Lung microvascular endothelial cell (primary cell): ENCODE measurements at regions not wholly inside any gene's neighbourhood (a gene's known extent, or its start where the extent isn't known, plus 50 kb on each side); places are given as distances from the start of the nearest gene placed in this dataset.
"Not testable (repeated sequence)": the region's sequence is repeated elsewhere in the genome, so short reads cannot be mapped to it uniquely, and the experiment has no call there.

Experiments used
- DNase-seq, 2 donors: peaks; one replicate each; pipeline versions ENCODE4 v3.0.0 to v3.0.0-alpha.2; 2010; ENCODE audit warnings: low read depth in 2 of 2

DNA sequence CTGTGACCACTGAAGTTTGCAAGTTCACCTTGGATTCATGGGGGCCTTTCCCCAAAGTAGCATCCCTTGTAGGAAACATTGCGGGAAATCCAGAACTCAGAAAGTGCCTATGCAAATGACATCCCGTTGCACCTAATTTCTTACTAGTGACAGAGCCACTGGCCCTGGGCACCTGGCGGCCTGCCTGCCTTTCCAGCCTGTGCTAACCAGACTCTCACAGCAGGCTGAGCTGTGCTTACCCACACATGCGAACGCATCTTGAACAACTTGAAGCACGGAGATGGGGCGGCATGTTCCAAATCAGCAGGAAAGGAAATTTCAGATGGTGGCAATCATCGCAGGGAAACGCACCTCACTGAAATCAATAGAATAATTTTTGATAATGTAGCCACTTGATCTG, 405.8 kb downstream of the TMEM182 start:
- DNase-seq = no peak

DNA sequence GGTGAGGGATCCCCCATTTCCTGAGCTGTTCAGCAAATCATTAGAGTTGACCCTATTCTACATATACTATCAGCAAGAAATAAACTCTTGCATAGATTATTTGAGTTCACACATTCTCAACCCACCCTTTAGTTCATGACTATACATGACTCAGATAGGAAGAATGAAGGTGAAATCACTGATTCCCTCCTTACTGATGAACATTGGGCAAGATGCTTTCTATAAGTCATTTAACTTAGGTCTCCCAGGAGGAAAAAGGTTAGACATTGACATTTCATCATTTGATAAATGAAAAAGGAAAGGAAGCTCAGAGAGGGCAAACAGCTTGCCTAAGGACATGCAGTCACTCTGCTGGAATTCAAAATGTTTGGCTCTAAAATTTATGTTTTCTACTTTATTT, 408.0 kb downstream of the TMEM182 start:
- no peak for DNase-seq

DNA sequence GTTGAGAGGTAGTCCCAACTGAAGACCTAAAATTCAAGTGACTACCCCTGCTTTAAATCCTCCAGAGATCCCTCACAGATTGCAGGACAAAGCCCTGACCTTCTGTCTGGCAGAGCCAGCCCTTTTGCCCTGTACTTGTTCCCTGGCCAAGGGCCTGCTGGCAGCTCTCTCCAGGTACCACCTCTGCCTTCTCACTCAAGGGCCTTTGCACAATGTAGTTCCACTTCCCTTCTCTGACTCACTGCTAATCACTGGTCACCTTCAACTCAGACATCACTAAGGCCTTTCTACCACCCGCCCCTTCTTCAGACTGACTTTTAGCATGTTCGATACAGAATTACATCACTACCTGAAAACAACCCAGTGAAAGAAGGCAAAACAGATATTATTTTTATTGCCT, 411.0 kb downstream of the TMEM182 start:
- DNase-seq = no peak

DNA sequence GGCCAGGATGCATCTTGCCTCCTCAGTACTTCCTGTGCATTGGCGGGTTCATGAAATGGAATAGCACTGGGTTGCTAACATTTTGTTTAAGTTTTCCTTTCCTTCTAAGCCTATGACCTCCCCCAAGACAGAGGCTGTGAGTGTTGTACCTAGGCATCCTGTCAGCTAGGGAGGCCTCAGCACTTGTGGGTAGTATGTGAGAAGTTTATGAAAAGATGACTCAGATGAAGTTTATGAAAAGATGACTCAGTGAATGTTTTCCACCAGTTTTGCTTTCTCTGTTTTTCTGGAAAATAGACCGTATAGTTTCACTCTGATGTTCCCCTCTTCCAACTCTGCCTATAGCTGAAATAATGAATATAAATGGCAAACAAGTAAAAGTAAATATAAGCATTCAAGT, 412.9 kb downstream of the TMEM182 start:
- no peak for DNase-seq

DNA sequence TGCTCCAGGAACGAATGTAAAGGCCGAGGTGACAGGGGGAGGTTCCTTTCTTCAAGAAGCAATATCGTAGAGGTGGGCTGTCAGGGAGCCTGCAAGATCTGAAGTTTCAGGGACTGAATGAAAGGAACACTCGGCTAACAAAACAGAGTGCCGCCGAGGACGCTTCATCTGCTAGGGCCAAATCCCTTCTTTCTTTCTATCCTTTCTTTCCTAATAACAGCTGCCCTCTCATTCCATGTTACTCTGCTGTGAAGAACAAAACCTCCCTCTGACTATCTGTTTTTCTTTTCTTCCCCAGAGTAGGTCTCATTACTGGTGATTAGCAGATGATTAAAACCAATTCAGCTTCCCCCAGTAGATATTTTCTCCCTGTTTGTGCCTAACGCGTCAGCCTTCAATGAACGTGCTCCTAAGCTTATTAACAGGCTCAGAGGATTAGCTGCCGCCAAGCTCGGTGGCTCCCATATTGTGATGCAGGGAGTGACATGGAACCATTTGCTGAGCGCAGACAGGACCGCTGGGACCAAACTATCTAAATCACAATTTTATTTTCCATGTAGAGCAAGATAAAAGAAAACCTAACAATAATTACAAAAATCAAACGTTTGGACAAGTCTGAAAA, 414.6 kb downstream of the TMEM182 start:
- no peak for DNase-seq

DNA sequence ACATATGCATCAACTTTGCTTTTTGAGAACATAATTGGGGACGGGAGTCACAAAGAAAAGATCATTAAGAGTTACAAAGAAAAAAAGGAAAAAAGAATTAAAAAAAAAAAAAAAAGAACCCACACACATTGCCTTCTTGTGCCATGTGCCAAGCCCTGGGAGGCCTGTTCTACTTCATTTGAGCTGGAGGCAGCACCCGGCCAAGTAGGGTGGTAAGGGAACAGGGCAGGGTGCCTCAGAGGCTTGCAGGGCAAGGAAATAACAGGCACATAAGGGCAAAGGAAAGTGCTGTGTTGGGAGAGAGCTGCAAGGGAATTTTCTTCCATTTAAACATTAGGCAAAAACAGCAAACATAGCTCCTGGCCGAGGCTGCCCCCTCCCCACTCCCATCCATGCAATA, 418.0 kb downstream of the TMEM182 start:
- no peak for DNase-seq

DNA sequence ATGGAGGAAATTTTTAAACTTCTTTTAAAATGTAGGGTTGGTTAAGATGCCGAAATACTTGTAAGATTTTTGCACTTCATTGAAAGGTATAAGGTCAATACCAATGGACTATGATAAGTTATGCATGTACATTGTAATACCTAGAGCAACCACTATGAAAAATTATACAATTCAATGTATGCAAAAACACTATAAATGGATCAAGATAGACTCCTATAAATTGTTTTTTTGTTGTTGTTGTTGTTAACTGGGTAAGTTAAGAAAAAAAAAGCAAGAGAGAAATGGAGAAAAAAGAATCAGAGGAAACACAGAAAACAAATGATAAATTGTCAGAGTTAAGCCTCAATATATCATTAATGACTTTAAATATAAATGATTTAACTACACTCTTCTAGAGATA, 421.2 kb downstream of the TMEM182 start:
- no peak for DNase-seq

DNA sequence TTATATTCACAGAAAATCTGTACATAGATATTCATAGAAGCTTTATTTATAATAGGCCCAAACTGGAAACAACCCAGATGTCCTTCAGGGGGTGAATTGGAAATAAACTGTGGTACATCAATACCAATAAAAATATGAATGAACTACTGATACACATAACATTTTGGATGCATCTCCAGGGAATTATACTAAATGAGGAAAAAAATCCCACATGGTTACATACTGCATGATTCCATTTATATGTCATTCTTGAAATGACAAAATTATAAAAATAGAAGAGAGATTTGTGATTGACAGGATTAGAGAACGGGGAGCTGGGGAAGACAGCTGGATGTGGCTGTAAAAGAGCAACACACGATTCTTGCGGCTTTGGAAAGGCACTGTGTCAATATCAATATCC, 435.0 kb downstream of the TMEM182 start:
- no peak for DNase-seq

DNA sequence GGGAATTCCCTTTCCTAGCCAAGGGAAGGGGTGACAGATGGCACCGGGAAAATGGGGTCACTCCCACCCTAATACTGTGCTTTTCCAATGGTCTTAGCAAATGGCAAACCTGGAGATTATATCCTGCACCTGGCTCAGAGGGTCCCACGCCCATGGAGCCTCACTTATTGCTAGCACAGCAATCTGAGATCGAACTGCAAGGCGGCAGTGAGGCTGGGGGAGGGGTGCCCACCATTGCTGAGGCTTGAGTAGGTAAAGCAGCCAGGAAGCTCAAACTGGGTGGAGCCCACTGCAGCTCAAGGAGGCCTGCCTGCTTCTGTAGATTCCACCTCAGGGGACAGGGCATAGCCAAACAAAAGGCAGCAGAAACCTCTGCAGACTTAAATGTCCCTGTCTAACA, 438.9 kb downstream of the TMEM182 start:
- not testable (repeated sequence) for DNase-seq

DNA sequence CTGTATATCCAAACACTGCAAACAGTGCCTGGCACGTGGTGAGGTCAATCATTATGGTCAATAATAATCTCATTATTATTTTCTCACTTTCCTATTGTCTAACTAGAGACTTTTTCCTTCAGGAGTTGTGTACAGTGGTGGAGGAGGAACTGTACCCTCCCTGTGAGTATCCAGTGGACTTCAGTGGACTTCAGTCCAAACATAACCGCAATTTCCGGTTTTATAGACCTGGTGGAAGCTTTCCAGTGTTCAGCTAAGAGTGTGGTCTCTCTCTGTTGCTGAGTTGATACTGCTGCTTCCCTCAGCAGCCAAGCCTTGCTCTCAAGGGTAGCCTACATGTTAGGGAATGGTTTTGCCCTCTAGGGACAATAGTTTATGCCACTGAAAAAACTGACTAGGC, 447.1 kb downstream of the TMEM182 start:
- DNase-seq = no peak

DNA sequence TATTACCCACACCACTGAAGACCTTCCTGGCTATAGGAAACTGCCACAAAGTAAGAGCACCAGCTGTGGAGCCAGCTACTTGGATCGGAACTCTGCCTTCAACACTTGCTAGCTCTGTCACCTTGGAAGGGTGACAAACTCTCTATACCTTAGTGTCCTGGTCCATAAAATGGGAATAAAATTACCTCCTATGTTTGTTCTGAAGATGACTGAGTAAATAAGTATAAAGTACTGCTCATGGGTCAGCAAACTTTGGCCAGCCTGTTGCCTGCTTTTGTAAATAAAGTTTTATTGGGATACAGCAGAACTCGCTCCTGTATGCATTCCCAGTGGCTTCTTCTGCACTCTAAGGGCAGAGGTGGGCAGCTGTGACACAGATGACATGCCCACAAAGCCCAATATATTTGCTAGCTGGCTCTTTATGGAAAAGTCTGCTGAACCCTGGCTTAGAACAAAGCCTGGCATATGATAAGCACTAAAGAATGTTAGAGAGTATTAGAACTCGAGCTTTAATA, 451.3 kb downstream of the TMEM182 start:
- no peak for DNase-seq

DNA sequence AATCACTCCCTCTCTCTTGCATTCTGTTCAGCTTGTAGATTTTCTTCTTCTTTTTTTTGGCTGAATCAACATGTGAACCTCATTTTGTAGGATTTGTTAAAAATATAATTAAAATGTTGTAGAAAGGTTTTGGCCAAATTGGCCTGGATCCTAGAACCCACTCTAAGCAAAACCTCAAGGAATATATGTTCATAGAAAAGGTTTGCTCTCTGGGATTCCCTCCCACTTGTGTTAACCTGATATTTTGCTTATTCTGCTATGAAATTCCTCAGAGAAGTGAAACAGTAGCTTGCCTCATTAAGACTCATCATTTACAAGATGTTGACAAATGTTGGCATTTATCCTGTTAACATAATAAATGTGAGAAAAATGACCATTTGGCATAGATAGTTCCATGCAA, 456.7 kb downstream of the TMEM182 start:
- DNase-seq = no peak

DNA sequence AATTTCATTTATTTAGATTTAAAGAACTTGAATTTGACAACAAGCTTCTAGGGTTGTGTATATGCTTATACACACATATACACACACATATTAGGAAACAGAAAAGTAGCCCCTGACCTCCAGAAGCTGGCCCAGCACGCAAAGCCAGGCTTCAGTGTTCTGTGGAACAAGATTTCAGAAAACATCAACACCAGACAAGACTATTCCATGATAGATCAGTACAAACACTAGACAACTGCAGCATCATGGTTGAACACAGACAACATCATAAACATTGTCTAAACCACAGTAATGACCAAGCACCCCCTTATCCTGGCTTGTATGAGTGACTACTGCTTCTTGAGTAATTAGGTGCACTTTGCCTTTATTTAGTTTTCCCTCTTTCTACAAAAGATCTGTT, 457.6 kb downstream of the TMEM182 start:
- DNase-seq = no peak

DNA sequence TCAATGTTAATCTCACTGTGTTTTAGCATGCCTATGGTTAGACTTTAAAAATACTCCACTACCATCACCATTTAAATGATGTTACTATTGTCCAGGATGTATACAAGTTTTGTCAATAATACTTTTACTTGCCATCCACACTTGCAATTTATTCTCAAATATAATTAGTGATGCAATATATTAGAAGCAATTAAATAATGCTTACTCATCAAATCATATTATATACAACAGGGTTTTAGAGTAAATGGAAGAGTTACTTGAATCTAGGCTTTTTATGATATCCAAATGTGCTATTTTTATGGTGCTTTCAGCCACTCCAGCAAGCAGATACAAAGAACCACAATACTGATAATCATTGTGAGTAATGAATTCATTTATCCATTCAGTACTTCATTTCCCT, 461.1 kb downstream of the TMEM182 start:
- DNase-seq = no peak

DNA sequence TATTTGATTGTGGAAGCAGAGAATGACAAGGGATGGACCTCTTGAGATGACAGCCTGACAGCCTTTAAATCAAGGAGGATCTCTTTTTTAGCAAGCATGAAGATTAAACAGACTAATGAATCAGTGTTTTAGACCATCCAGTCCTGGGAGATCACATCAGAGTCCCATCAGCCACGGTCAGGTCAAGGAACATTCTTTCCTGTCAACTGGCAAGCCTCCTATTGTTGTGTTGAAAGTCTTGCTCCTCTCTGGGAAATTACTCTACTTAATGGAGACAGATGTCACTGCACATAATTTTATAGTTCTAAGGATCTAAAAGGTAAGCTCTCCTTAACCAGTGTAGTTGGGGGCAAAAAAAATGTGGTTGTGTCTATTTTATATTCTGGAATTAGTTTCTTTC, 469.0 kb downstream of the TMEM182 start:
- no peak for DNase-seq

DNA sequence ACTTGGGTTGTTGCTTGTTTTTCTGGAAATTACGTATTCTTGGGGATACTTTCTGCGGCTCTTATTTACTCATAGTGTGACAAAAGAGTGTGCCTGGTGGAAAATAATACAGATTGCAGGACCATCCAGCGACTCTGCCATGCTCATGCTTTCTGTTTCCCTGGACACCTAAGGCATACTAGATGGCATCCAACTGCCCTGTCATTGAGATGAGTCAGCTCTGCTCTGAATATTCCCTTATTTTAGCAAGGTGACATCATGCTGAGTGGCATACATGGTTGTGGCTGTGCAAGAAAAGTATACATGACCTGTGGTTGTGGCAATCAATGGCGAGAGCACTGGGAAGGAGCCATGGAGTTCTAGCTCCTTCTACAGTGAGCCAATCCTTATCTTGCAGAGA, 471.0 kb downstream of the TMEM182 start:
- DNase-seq = no peak

DNA sequence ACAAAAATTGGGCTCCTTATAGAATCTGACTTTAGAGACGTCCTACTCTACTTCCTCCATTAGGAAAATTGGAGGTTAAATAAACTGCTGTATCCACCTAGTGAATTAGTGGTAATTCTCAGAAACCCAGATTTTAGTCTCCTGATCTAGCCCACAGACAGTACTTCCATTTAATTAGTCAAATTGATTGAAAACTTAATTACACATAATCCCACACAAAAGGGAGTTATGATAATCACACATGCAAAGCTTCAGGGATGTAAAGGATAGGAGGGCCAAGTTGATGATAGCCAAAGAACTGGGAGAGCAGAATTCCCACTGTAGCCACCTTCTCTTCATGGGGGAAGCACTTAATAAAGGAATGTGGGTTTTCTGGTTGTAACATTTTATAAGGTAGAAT, 471.9 kb downstream of the TMEM182 start:
- DNase-seq = no peak

DNA sequence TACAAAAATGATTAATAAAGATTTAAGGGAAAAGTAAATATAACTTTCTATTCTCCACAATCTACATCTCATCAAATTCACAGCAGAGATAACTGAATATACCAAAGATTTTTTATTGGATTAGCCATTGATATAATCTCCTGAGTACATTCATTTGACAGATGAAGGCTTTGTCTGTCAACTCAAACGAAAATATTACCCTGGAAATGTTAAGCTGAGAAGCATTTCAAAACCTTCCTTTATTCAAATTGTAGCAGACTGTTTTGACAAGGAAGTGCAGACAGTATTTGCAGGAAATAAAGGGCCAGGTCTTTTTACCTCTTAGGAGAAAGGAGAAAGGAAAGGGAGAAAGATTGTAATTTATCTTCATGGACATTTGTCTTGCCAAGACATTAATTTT, 473.5 kb downstream of the TMEM182 start:
- DNase-seq = no peak

DNA sequence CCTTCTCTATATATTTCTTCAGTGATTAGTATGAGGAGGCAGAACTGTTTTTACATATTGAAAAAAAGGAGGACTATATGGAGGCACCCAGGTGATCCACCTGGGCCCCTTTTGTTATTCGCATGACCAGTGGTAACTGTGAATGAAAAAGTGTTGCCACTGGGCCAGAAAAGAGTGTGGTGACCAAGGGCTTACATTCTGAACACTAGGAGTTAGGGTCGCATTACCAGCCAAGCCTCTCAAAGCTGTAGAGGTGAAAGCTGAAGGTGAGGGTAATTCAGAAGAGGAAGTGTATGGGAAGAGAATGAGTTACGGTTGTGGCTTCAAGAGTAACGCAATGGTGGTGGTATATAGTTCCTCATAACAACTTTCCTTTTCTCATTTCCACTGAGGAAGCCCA, 487.6 kb downstream of the TMEM182 start:
- DNase-seq = no peak

DNA sequence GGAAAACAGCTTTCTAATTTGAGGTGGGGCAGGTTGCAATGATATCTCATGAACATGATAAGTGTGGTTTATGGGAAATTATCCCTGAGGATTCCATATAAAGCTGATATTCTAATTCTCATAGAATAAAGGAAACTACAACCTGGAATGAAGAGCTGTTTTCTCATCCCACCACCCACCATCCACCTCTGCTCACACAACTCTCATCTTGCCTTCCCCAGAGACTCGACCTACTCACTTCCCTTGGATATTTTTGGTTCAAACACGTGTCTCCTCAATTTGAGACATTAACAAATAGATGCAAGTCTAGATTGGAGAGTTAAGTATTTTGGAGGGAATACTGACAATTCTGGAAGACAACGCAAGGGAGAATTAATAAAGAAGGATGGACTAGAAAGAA, 490.9 kb downstream of the TMEM182 start:
- DNase-seq = no peak

DNA sequence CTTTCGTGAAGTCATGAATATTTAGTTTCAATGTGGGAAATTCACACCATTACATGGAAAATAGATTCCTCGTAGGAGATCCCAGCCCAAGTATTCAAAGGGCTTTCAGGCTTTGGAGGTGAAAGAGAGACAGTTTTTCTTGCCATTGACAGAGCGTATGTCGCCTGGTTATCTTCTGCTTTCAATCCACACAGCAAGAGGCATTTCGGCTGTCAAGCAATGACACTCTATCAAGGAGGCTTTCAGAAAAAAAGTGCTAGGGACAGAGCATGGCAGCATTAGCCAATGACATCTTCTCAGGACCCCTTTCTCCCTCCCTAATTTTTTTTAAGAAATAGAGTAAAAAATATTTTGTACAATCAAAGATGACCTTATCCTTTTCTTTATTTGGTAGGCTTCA, 492.8 kb downstream of the TMEM182 start:
- no peak for DNase-seq

DNA sequence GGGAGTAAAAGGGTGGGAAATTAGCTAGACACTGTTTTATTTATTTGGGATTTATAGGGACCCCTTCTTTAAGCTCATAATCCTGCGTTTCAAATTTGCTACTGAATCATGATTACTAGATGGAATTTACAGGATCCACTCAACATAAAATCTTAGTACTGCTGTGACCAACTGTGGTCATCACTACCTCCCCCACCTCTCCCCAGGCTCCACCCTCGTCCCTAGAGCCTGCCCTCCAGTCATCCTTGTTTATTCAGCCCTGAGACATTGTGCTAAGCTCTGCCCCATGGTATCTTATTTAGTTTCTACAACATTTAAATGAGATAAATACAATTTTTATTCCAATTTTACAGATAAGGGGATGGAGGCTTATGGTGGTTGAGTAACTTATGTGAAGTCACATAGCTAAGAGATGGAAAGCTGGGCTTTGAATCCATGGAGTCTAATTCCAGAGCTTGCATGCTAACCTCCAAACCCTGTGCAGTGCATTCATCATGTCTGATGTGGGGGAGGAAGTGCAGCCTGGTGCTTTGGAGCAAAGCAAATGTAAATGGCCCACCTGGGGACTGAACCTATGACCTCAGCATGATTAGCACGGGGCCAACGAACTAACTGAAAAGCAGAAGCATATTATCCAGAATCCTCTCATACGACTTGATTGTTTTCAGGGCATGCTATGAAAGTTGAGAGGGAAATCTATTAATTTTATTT, 502.4 kb downstream of the TMEM182 start:
- no peak for DNase-seq

DNA sequence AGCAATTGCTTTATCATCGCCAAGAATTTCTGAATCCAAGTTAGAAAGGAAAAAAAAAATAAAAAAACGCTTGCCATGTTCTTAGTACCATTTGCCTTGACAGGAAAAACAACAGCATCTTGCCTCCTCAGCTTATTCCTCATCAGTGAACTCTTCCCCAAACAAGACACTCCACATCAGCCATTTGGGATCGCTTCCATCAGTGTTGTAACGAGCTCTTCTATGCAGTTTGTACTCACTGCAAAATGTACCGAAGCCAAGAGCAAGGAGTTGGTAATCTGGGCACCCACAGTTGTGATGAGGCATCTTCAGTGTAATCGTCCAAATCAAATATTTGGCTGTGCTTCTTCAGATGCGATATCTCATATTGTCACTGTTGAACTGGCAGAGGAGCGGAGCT, 503.7 kb downstream of the TMEM182 start:
- no peak for DNase-seq
